MM.1S (cell line): ENCODE measurements at regions not wholly inside any gene's neighbourhood (a gene's known extent, or its start where the extent isn't known, plus 50 kb on each side); places are given as distances from the start of the nearest gene placed in this dataset.

ENCODE experiments used
- DNase-seq: peaks from one replicate; pipeline ENCODE4 v3.0.0-alpha.2; 2015
- H2AFZ ChIP-seq: fragments of 300-600 bp; sonication (generic); 2 replicates; pipeline ENCODE4 v1.6.0; 2016; ENCODE audit warnings: antibody characterized with exemption, low read length
- H3F3A ChIP-seq: fragments of 300-600 bp; sonication (generic); 2 replicates; pipeline ENCODE4 v1.6.1; 2016; ENCODE audit warnings: mild to moderate bottlenecking, antibody characterized with exemption, low read length, moderate library complexity, mixed read lengths; ENCODE audit not compliant: insufficient read depth
- H3K27ac ChIP-seq: fragments of 300-600 bp; sonication (generic); 2 replicates; pipeline ENCODE4 v1.5.1; 2016; ENCODE audit warnings: mild to moderate bottlenecking, low read length
- H3K27me3 ChIP-seq: fragments of 300-600 bp; sonication (generic); replicated peaks from 2 replicates; pipeline ENCODE4 v1.6.0; 2016; ENCODE audit warnings: low read length; ENCODE audit not compliant: insufficient read depth
- H3K36me3 ChIP-seq: fragments of 300-600 bp; sonication (generic); replicated peaks from 2 replicates; pipeline ENCODE4 v1.6.1; 2016; ENCODE audit warnings: mild to moderate bottlenecking, low read length, mixed read lengths; ENCODE audit not compliant: insufficient read depth
- H3K4me1 ChIP-seq: fragments of 300-600 bp; sonication (generic); 2 replicates; pipeline ENCODE4 v1.6.1; 2016; ENCODE audit warnings: low read length, mixed read lengths
- H3K4me2 ChIP-seq: fragments of 300-600 bp; sonication (generic); 2 replicates; pipeline ENCODE4 v1.6.0; 2016; ENCODE audit warnings: low read depth, low read length
- H3K4me3 ChIP-seq: fragments of 300-600 bp; sonication (generic); 2 replicates; pipeline ENCODE4 v1.5.1; 2016; ENCODE audit warnings: low read length, mixed read lengths
- H3K79me2 ChIP-seq: fragments of 300-600 bp; sonication (generic); 2 replicates; pipeline ENCODE4 v1.6.1; 2016; ENCODE audit warnings: mixed run types, low read length, mixed read lengths
- H3K9ac ChIP-seq: fragments of 300-600 bp; sonication (generic); 2 replicates; pipeline ENCODE4 v1.6.1; 2016; ENCODE audit warnings: low read length, mixed read lengths
- H3K9me2 ChIP-seq: fragments of 300-600 bp; sonication (generic); replicated peaks from 2 replicates; pipeline ENCODE4 v1.6.1; 2016; ENCODE audit warnings: mild to moderate bottlenecking, low read length, mixed read lengths; ENCODE audit not compliant: insufficient read depth
- H3K9me3 ChIP-seq: fragments of 300-600 bp; sonication (generic); replicated peaks from 2 replicates; pipeline ENCODE4 v1.6.1; 2016; ENCODE audit warnings: mild to moderate bottlenecking, low read length, mixed read lengths; ENCODE audit not compliant: insufficient read depth
- H4K20me1 ChIP-seq: fragments of 300-600 bp; sonication (generic); 2 replicates; pipeline ENCODE4 v1.6.1; 2016; ENCODE audit warnings: mild to moderate bottlenecking, low read length, moderate library complexity, mixed read lengths; ENCODE audit not compliant: insufficient read depth
- CTCF ChIP-seq: fragments of 300-600 bp; sonication (generic); IDR thresholded peaks from 2 replicates; pipeline ENCODE4 v1.5.1; 2016; ENCODE audit warnings: antibody characterized with exemption, low read length, mixed read lengths
- EZH2 ChIP-seq: fragments of 300-600 bp; sonication (generic); optimal IDR thresholded peaks from 2 replicates; pipeline ENCODE3; 2017; ENCODE audit warnings: low read depth, mild to moderate bottlenecking, antibody characterized with exemption, low read length, mixed read lengths
- EZH2phosphoT487 ChIP-seq: fragments of 300-600 bp; sonication (generic); IDR thresholded peaks from 2 replicates; pipeline ENCODE4 v1.6.1; 2018; ENCODE audit warnings: antibody characterized with exemption, low read length

GRCh38 chr3:157793745-157794144 lies 290.5 kb upstream of the VEPH1 start:
- no peak for TF ChIP-seq EZH2phosphoT487
- no peak for TF ChIP-seq CTCF
- TF ChIP-seq EZH2: no peak
- no peaks in the 10 kb centered on the region for H3K27me3 ChIP-seq
- no peaks in the 10 kb centered on the region for H3K4me1 ChIP-seq
- H3K9me2 ChIP-seq: no peaks in the 10 kb centered on the region
- no peak overlapping the region for H2AFZ ChIP-seq
- H3K27ac ChIP-seq: no peak overlapping the region
- H3K4me3 ChIP-seq: no peak overlapping the region
- H3K9ac ChIP-seq: no peak overlapping the region
- no peak for DNase-seq
- no peaks in the 10 kb centered on the region for H3K9me3 ChIP-seq
- no peaks in the 10 kb centered on the region for H4K20me1 ChIP-seq
- no peaks in the 10 kb centered on the region for H3K36me3 ChIP-seq
- no peaks in the 10 kb centered on the region for H3K79me2 ChIP-seq
- no peak overlapping the region for H3K4me2 ChIP-seq
- no peaks in the 10 kb centered on the region for H3F3A ChIP-seq

- H3K36me3 ChIP-seq: no peaks in the 10 kb centered on the region
- TF ChIP-seq EZH2phosphoT487: no peak
Observed at GRCh38 chr3:157789162-157789561, 285.9 kb upstream of the VEPH1 start.

GRCh38 chr3:157786618-157787017 lies 283.4 kb upstream of the VEPH1 start:
- no peaks in the 10 kb centered on the region for H3F3A ChIP-seq
- H3K27me3 ChIP-seq: no peaks in the 10 kb centered on the region
- no peak overlapping the region for H3K9ac ChIP-seq
- H3K79me2 ChIP-seq: no peaks in the 10 kb centered on the region
- H2AFZ ChIP-seq: no peak overlapping the region
- H3K4me1 ChIP-seq: no peaks in the 10 kb centered on the region
- no peaks in the 10 kb centered on the region for H3K9me3 ChIP-seq
- no peaks in the 10 kb centered on the region for H4K20me1 ChIP-seq
- H3K9me2 ChIP-seq: no peaks in the 10 kb centered on the region
- no peak for DNase-seq
- H3K4me3 ChIP-seq: no peak overlapping the region
- TF ChIP-seq CTCF: no peak
- no peak for TF ChIP-seq EZH2phosphoT487
- TF ChIP-seq EZH2: no peak
- H3K27ac ChIP-seq: no peak overlapping the region
- no peak overlapping the region for H3K4me2 ChIP-seq
- no peaks in the 10 kb centered on the region for H3K36me3 ChIP-seq

More at GRCh38 chr3:157789162-157789561, 285.9 kb upstream of the VEPH1 start:
- H3F3A ChIP-seq: no peaks in the 10 kb centered on the region
- DNase-seq: no peak
- no peak overlapping the region for H3K9ac ChIP-seq
- no peak overlapping the region for H3K4me2 ChIP-seq
- no peak overlapping the region for H2AFZ ChIP-seq
- H3K27me3 ChIP-seq: no peaks in the 10 kb centered on the region
- H3K79me2 ChIP-seq: no peaks in the 10 kb centered on the region
- no peaks in the 10 kb centered on the region for H3K9me3 ChIP-seq
- H4K20me1 ChIP-seq: no peaks in the 10 kb centered on the region
- no peak overlapping the region for H3K27ac ChIP-seq
- H3K4me3 ChIP-seq: no peak overlapping the region
- H3K9me2 ChIP-seq: no peaks in the 10 kb centered on the region
- no peaks in the 10 kb centered on the region for H3K4me1 ChIP-seq

- H3K4me3 ChIP-seq: no peak overlapping the region
- H3K9me3 ChIP-seq: no peaks in the 10 kb centered on the region
- no peaks in the 10 kb centered on the region for H4K20me1 ChIP-seq
- no peaks in the 10 kb centered on the region for H3K27me3 ChIP-seq
- TF ChIP-seq EZH2phosphoT487: no peak
- no peak for TF ChIP-seq CTCF
- no peak overlapping the region for H3K4me2 ChIP-seq
- no peaks in the 10 kb centered on the region for H3K4me1 ChIP-seq
- H3K79me2 ChIP-seq: no peaks in the 10 kb centered on the region
- H3K9me2 ChIP-seq: no peaks in the 10 kb centered on the region
- DNase-seq: no peak
- H2AFZ ChIP-seq: no peak overlapping the region
- no peaks in the 10 kb centered on the region for H3F3A ChIP-seq
- H3K36me3 ChIP-seq: no peaks in the 10 kb centered on the region
- no peak overlapping the region for H3K9ac ChIP-seq
- no peak overlapping the region for H3K27ac ChIP-seq
Observed at GRCh38 chr3:157786211-157786610, 283.0 kb upstream of the VEPH1 start.
